ENCODE measurements at regions not wholly inside any gene's neighbourhood (a gene's known extent, or its start where the extent isn't known, plus 50 kb on each side); places are given as distances from the start of the nearest gene placed in this dataset.
"Not testable (repeated sequence)": the region's sequence is repeated elsewhere in the genome, so short reads cannot be mapped to it uniquely, and the experiment has no call there.

GRCh38 chr9:138210388-138210986 lies 332.9 kb downstream of the CACNA1B start:
- not testable (repeated sequence) for TF ChIP-seq FOXP4 (CRISPR knock-in tag; IDR thresholded peaks at IDR 0.05); CTCF (IDR thresholded peaks at IDR 0.05)
